ENCODE measurements at regions not wholly inside any gene's neighbourhood (a gene's known extent, or its start where the extent isn't known, plus 50 kb on each side); places are given as distances from the start of the nearest gene placed in this dataset.
"Not testable (repeated sequence)": the region's sequence is repeated elsewhere in the genome, so short reads cannot be mapped to it uniquely, and the experiment has no call there.

GRCh38 chr2:132273585-132273984, 111.8 kb upstream of the ANKRD30BL start:
- DNase-seq (ENCODE audit: low read depth) = not testable (repeated sequence)

- no peak for DNase-seq (ENCODE audit: low read depth)
These were observed 112.2 kb upstream of the ANKRD30BL start for GRCh38 chr2:132274000-132274399.

- no peak for DNase-seq (ENCODE audit: low read depth)
These were observed 113.6 kb upstream of the ANKRD30BL start for GRCh38 chr2:132275396-132275795.

GRCh38 chr2:132276571-132276981, 114.8 kb upstream of the ANKRD30BL start:
- no peak for DNase-seq (ENCODE audit: low read depth)

- DNase-seq (ENCODE audit: low read depth) = no peak
These were observed 116.5 kb upstream of the ANKRD30BL start for GRCh38 chr2:132278267-132278666.

GRCh38 chr2:132279344-132279743, 117.6 kb upstream of the ANKRD30BL start:
- no peak for DNase-seq (ENCODE audit: low read depth)

- no peak for DNase-seq (ENCODE audit: low read depth)
These were observed 118.3 kb upstream of the ANKRD30BL start for GRCh38 chr2:132279930-132280615.

GRCh38 chr2:132280912-132281311, 119.2 kb upstream of the ANKRD30BL start:
- DNase-seq (ENCODE audit: low read depth) = no peak

- DNase-seq (ENCODE audit: low read depth) = not testable (repeated sequence)
These were observed 120.4 kb upstream of the ANKRD30BL start for GRCh38 chr2:132282104-132282503.

- DNase-seq (ENCODE audit: low read depth) = no peak
These were observed 121.2 kb upstream of the ANKRD30BL start for GRCh38 chr2:132282911-132283310.

GRCh38 chr2:132286289-132286911, 124.6 kb upstream of the ANKRD30BL start:
- DNase-seq (ENCODE audit: low read depth) = not testable (repeated sequence)

GRCh38 chr2:132287910-132288309, 126.2 kb upstream of the ANKRD30BL start:
- DNase-seq (ENCODE audit: low read depth) = not testable (repeated sequence)

GRCh38 chr2:132289138-132289537, 127.4 kb upstream of the ANKRD30BL start:
- DNase-seq (ENCODE audit: low read depth) = not testable (repeated sequence)

- not testable (repeated sequence) for DNase-seq (ENCODE audit: low read depth)
These were observed 126.8 kb upstream of the GPR39 start for GRCh38 chr2:132289812-132290211.

- not testable (repeated sequence) for DNase-seq (ENCODE audit: low read depth)
These were observed 115.8 kb upstream of the GPR39 start for GRCh38 chr2:132300592-132301378.

- DNase-seq (ENCODE audit: low read depth) = peak; percentile 80
These were observed 111.8 kb upstream of the GPR39 start for GRCh38 chr2:132304661-132305380.

- DNase-seq (ENCODE audit: low read depth) = not testable (repeated sequence)
These were observed 108.9 kb upstream of the GPR39 start for GRCh38 chr2:132307613-132308198.

- not testable (repeated sequence) for DNase-seq (ENCODE audit: low read depth)
These were observed 107.4 kb upstream of the GPR39 start for GRCh38 chr2:132309203-132309602.

GRCh38 chr2:132315546-132315945, 101.1 kb upstream of the GPR39 start:
- peak; percentile 28 for DNase-seq (ENCODE audit: low read depth)

- DNase-seq (ENCODE audit: low read depth) = peak; percentile 3
These were observed 99.5 kb upstream of the GPR39 start for GRCh38 chr2:132317026-132317680.

GRCh38 chr2:132318481-132318880, 98.1 kb upstream of the GPR39 start:
- not testable (repeated sequence) for DNase-seq (ENCODE audit: low read depth)
